ENCODE measurements at regions not wholly inside any gene's neighbourhood (a gene's known extent, or its start where the extent isn't known, plus 50 kb on each side); places are given as distances from the start of the nearest gene placed in this dataset.
"Not testable (repeated sequence)": the region's sequence is repeated elsewhere in the genome, so short reads cannot be mapped to it uniquely, and the experiment has no call there.

GRCh38 chr3:144864646-144865045 lies 893.0 kb downstream of the DIPK2A start:
- DNase-seq: no peak

DNA sequence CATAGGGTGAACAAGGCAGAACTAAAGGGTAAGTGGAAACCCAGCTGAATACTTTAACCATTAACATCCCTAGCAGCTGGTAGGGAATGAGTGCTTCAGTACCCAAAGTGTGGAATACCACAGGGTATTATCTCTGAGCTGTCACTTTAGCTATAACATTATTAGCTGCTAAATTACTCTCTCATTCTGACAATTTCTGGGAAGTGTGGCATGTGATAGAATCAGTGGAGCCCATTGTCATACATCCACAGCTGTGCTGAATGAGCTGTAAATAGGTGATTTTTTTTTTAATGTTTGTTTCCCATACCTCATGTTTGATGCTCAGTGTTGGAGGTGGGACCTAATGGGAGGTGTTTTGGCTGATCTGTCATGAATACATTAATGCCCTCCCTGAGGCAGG lies 894.3 kb downstream of the DIPK2A start:
- no peak for DNase-seq

- DNase-seq: no peak
Observed at GRCh38 chr3:144866476-144866875, 894.9 kb downstream of the DIPK2A start.

- DNase-seq: no peak
Observed at GRCh38 chr3:144868506-144868905, 896.9 kb downstream of the DIPK2A start.

GRCh38 chr3:144873066-144873465 lies 901.4 kb downstream of the DIPK2A start:
- no peak for DNase-seq

GRCh38 chr3:144875211-144875610 lies 903.6 kb downstream of the DIPK2A start:
- DNase-seq: no peak

DNA sequence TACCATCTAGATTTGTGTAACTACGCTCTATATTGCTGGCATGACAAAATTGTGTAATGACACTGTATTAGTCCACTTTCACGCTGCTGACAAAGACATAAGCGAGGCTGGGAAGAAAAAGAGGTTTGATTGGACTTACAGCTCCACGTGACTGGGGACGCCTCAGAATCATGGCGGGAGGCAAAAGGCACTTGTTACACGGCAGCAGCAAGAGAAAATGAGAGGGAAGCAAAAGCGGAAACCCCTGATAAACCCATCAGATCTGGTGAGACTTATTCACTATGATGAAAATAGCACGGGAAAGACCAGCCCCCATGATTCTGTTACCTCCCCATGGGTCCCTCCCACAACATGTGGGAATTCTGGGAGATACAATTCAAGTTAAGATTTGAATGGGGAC lies 905.7 kb downstream of the DIPK2A start:
- no peak for DNase-seq

DNA sequence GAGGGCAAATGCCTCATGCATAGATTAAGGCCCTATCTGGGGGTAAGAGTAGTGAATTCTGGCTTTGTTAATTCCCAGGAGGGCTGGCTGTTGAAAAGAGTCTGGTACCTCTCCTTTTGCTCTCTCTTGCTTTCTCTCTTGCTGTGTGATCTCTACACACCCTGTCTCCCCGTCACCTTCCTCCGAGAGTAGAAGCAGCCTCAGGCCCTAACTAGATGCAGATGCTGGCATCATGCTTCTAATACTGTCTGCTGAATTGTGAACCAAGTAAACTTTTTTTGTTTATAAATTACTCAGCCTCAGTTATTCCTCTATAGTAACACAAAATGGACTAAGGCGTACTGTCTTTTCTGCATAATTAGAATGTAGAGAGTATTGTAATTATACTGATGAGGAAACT lies 908.1 kb downstream of the DIPK2A start:
- DNase-seq: no peak

- DNase-seq: no peak
Observed at GRCh38 chr3:144893980-144894379, 922.4 kb downstream of the DIPK2A start.

GRCh38 chr3:144894576-144894975 lies 923.0 kb downstream of the DIPK2A start:
- no peak for DNase-seq

DNA sequence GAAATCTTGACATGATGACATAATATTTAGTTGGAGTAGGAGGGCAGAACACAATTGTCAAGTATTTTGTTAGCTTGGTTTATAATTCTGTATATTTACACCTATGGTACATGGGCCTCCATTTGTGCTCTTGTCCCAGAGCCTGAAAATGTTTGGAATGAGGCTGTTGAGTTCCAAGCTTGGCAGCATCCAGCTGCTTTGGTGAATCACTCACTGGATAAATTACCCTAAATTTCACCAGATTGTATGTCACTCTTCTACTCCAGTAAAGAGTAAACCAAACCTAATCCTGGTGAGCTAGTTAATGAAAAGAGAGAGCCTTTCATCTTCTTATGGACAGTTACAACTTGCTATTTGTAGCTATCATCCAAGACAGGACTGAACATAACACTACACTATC lies 928.7 kb downstream of the DIPK2A start:
- no peak for DNase-seq

- not testable (repeated sequence) for DNase-seq
Observed at GRCh38 chr3:144907581-144907980, 936.0 kb downstream of the DIPK2A start.

GRCh38 chr3:144912968-144913367 lies 941.3 kb downstream of the DIPK2A start:
- no peak for DNase-seq

DNA sequence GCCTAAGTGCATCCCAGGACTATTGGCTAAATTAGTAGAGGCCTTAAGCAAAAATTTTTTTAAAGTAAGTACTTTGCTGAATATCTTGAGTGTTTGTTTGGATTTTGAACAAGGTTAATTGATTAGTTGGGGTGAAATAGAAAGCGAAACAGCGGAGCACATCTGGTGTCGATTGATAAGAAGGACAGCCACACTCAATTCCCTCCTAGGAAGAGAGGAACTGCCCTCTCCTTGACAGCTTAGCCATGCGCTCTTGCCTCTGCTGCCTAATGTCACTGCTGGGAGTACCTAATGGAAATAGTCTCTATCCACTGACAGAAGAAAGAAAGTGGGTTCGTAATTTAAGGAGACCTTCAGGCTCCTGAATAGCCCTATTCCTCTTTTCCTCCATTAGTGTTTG lies 943.6 kb downstream of the DIPK2A start:
- DNase-seq: no peak

- no peak for DNase-seq
Observed at GRCh38 chr3:144921710-144922109, 950.1 kb downstream of the DIPK2A start.

GRCh38 chr3:144923046-144923775 lies 951.6 kb downstream of the DIPK2A start:
- no peak for DNase-seq

GRCh38 chr3:144930431-144930830 lies 958.8 kb downstream of the DIPK2A start:
- DNase-seq: no peak

DNA sequence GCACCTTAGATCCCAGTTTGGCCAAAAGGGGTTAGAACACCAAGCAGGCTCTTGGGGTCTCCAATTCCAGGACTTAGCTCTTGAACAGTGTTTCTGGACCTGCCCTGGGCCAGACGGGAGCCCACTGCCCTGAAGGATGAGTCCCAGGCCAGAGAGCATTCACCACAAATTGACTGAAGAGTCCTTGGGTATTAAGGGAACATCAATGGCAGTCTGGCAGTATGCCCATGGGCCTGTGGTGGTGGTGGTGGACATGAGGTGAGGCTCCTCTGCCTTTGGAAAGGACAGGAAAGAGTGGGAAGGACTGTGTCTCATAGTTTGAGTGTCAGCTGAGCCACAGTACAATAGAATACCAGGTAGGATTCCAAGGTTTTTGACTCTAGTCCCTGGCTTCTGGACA lies 960.0 kb downstream of the DIPK2A start:
- DNase-seq: no peak

- no peak for DNase-seq
Observed at GRCh38 chr3:144942093-144942837, 970.6 kb downstream of the DIPK2A start.

GRCh38 chr3:144942838-144943197 lies 971.2 kb downstream of the DIPK2A start:
- DNase-seq: no peak

GRCh38 chr3:144947895-144948294 lies 976.3 kb downstream of the DIPK2A start:
- no peak for DNase-seq

GRCh38 chr3:144948711-144949110 lies 977.1 kb downstream of the DIPK2A start:
- DNase-seq: no peak

DNA sequence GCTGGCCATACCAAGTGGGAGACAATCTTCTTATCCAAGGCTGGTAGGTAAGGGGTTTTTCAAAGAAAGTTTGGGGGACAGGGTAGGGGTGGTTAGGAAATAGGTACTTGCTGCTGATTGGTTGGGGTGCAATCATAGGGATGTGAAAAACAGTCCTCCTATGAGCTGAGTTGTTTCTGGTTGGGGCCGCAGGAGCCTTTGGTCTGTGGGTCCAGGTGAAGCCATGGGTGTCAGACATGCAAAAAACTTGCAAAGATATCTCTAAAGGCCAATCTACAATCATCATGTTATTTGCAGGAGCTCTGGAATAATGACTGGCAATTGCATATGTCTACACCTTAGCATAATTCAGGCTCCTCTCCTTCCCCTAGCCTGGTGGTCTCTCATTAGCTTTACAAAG lies 982.3 kb downstream of the DIPK2A start:
- no peak for DNase-seq

DNA sequence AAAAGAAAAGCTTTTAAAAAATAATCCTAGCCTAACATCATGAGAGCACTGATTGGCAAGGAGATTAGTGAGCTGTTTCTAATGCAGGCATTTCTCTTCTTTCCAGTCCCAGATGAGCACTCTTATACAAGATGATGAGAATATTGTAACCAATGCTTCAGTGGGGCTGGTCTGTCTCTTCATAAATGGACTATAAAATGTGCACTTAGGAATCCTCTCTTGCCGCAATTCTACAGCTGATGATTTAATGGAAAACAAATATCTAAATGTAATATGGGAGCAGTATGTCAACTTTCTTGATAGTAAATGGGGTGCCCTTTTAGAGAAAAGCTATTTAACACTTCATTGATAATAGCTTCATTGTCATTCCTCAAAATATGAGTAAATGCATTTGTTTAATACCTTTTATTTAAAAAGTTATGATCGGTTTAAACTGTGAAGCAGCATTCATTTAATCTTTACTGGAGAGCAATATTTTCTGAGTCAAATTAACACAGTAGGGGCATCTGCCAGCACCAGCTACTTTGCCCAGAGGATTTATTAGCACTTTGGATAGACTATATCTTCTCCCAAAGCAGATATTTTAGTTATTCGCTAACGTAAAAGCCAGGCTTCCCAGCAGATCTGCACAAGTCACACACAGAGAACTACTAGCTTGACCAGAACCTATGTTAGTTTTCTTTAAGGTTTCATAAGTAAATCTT lies 985.9 kb downstream of the DIPK2A start:
- DNase-seq: no peak

Measured in AML-193 (cell line).